H1 (cell line): ENCODE measurements at regions not wholly inside any gene's neighbourhood (a gene's known extent, or its start where the extent isn't known, plus 50 kb on each side); places are given as distances from the start of the nearest gene placed in this dataset.

Source experiments
- CTCF ChIA-PET: fragments of 300-600 bp; sonication (Branson Sonifier 250); formaldehyde crosslinking; loops from one replicate; lab custom pipeline; 2021; ENCODE audit not compliant: partially characterized antibody; lab: Charles Lee
- POLR2A ChIA-PET: fragments of 300-600 bp; sonication (Branson Sonifier 250); formaldehyde crosslinking; loops from one replicate; lab custom pipeline; 2021; ENCODE audit warnings: inconsistent platforms; ENCODE audit not compliant: partially characterized antibody; lab: Charles Lee
- DNase-seq, 2 experiments: peaks; one replicate each; pipeline versions ENCODE4 v3.0.0 to v3.0.0-alpha.2; 2010 to 2022; ENCODE audit warnings: low spot score in 2 of 2, low read depth in 1 of 2, mixed read lengths in 1 of 2
- FAIRE-seq: peaks from 2 replicates; lab custom pipeline; 2011; peaks lifted over from hg19 to GRCh38; lab: Jason Lieb, UNC
- H2AFZ ChIP-seq: 2 replicates; pipeline ENCODE4 v1.8.1; 2012; ENCODE audit warnings: low read length, inconsistent platforms
- H2AK5ac ChIP-seq: 2 replicates; pipeline ENCODE4 v1.6.1; 2013; ENCODE audit warnings: low read depth, low read length
- H2BK120ac ChIP-seq: replicated peaks from 2 replicates; pipeline ENCODE3; 2013; ENCODE audit warnings: low read depth, low read length, inconsistent platforms
- H2BK12ac ChIP-seq: 2 replicates; pipeline ENCODE4 v1.6.1; 2013; ENCODE audit warnings: low read depth, low read length
- H2BK15ac ChIP-seq: 2 replicates; pipeline ENCODE4 v1.6.1; 2013; ENCODE audit warnings: low read length
- H2BK20ac ChIP-seq: 2 replicates; pipeline ENCODE4 v1.6.1; 2013; ENCODE audit warnings: low read length
- H2BK5ac ChIP-seq: 2 replicates; pipeline ENCODE4 v1.6.1; 2013; ENCODE audit warnings: low read depth, low read length
- H3K14ac ChIP-seq: 2 replicates; pipeline ENCODE4 v1.6.1; 2013; ENCODE audit warnings: inconsistent platforms; ENCODE audit not compliant: insufficient read length
- H3K18ac ChIP-seq: 2 replicates; pipeline ENCODE4 v1.6.1; 2013; ENCODE audit warnings: low read length; ENCODE audit errors: extremely low read depth
- H3K23ac ChIP-seq: 2 replicates; pipeline ENCODE4 v1.6.1; 2013; ENCODE audit warnings: inconsistent platforms; ENCODE audit not compliant: insufficient read length
- H3K23me2 ChIP-seq: 2 replicates; pipeline ENCODE4 v1.6.1; 2013; ENCODE audit warnings: low read depth, low read length
- H3K27ac ChIP-seq: 2 replicates; pipeline ENCODE4 v1.6.1; 2011; ENCODE audit warnings: low read depth, low read length, inconsistent platforms
- H3K27me3 ChIP-seq, 4 experiments: replicated peaks in 1 of 4; 1 replicate in 1 of 4; 2 replicates in 3 of 4; pipeline versions ENCODE4 v1.6.1 to v1.8.1; 2011 to 2013; ENCODE audit warnings: low read length in 3 of 4, mild to moderate bottlenecking in 3 of 4, inconsistent platforms in 2 of 4, mixed read lengths in 2 of 4, moderate library complexity in 1 of 4; ENCODE audit not compliant: control insufficient read depth in 3 of 4, insufficient read depth in 3 of 4; ENCODE audit errors: extremely low read depth in 1 of 4
- H3K36me3 ChIP-seq, 4 experiments: 2 replicates each; pipeline versions ENCODE4 v1.6.1 to v1.8.1; 2011 to 2013; ENCODE audit warnings: mild to moderate bottlenecking in 4 of 4, low read length in 3 of 4, moderate library complexity in 2 of 4, control low read depth in 1 of 4, inconsistent platforms in 1 of 4; ENCODE audit not compliant: insufficient read depth in 4 of 4, control insufficient read depth in 2 of 4
- H3K4ac ChIP-seq: replicated peaks from 2 replicates; pipeline ENCODE3; 2013; ENCODE audit warnings: low read length, low read depth, mixed read lengths, inconsistent platforms; ENCODE audit not compliant: insufficient read length
- H3K4me1 ChIP-seq, 4 experiments: replicated peaks in 1 of 4; 1 replicate in 1 of 4; 2 replicates in 3 of 4; pipeline versions ENCODE4 v1.6.1 to v1.8.1; 2011 to 2013; ENCODE audit warnings: low read length in 3 of 4, inconsistent platforms in 2 of 4, mixed read lengths in 1 of 4; ENCODE audit not compliant: insufficient read depth in 4 of 4, control insufficient read depth in 3 of 4
- H3K4me2 ChIP-seq, 2 experiments: 2 replicates each; pipeline versions ENCODE4 v1.6.1 to v1.8.1; 2011 to 2013; ENCODE audit warnings: low read depth in 2 of 2, low read length in 2 of 2, control low read depth in 1 of 2, inconsistent platforms in 1 of 2, mild to moderate bottlenecking in 1 of 2; ENCODE audit not compliant: insufficient read depth in 1 of 2
- H3K4me3 ChIP-seq, 4 experiments: fragments of 200-600, 300-600 bp in 1 of 4; sonication (generic), shearing (Covaris generic), sonication (Bioruptor Twin) in 1 of 4; 2 replicates each; pipeline versions ENCODE4 v1.5.1 to v1.8.1; 2011 to 2016; ENCODE audit warnings: low read length in 4 of 4, low read depth in 3 of 4, control low read depth in 2 of 4, inconsistent platforms in 2 of 4, mild to moderate bottlenecking in 2 of 4, mixed read lengths in 1 of 4, moderate library complexity in 1 of 4; ENCODE audit not compliant: insufficient read depth in 2 of 4; ENCODE audit errors: extremely low read depth in 1 of 4
- H3K56ac ChIP-seq: replicated peaks from 2 replicates; pipeline ENCODE3; 2013; ENCODE audit warnings: low read depth, mild to moderate bottlenecking, mixed read lengths, low read length, inconsistent platforms; ENCODE audit not compliant: insufficient read length
- H3K79me1 ChIP-seq: 2 replicates; pipeline ENCODE4 v1.6.1; 2013; ENCODE audit warnings: low read depth, low read length, control low read depth
- H3K79me2 ChIP-seq, 2 experiments: 2 replicates each; pipeline versions ENCODE4 v1.6.1 to v1.8.1; 2012 to 2013; ENCODE audit warnings: low read length in 2 of 2, mild to moderate bottlenecking in 2 of 2, inconsistent platforms in 1 of 2; ENCODE audit not compliant: insufficient read depth in 2 of 2, control insufficient read depth in 1 of 2
- H3K9ac ChIP-seq, 4 experiments: replicated peaks in 1 of 4; 1 replicate in 1 of 4; 2 replicates in 3 of 4; pipeline versions ENCODE4 v1.6.1 to v1.8.1; 2011 to 2013; ENCODE audit warnings: low read depth in 3 of 4, low read length in 3 of 4, control low read depth in 2 of 4, mild to moderate bottlenecking in 2 of 4, moderate library complexity in 2 of 4, inconsistent platforms in 1 of 4; ENCODE audit errors: extremely low read depth in 1 of 4
- H3K9me3 ChIP-seq, 2 experiments: 2 replicates each; pipeline versions ENCODE4 v1.6.1 to v1.8.1; 2012 to 2013; ENCODE audit warnings: mild to moderate bottlenecking in 2 of 2, moderate library complexity in 2 of 2, control low read depth in 1 of 2, inconsistent platforms in 1 of 2, low read depth in 1 of 2, low read length in 1 of 2, mixed read lengths in 1 of 2; ENCODE audit not compliant: insufficient read depth in 2 of 2
- H4K20me1 ChIP-seq, 2 experiments: replicated peaks in 1 of 2; 2 replicates each; pipeline versions ENCODE3 to v1.8.1; 2011 to 2013; ENCODE audit warnings: inconsistent platforms in 2 of 2, low read length in 2 of 2, mild to moderate bottlenecking in 1 of 2; ENCODE audit not compliant: insufficient read depth in 2 of 2, control insufficient read depth in 1 of 2
- H4K5ac ChIP-seq: 2 replicates; pipeline ENCODE4 v1.6.1; 2013; ENCODE audit warnings: low read length, low read depth, mixed read lengths, inconsistent platforms; ENCODE audit not compliant: insufficient read length
- H4K8ac ChIP-seq: 2 replicates; pipeline ENCODE4 v1.8.0; 2013; ENCODE audit warnings: mild to moderate bottlenecking, moderate library complexity, low read length, inconsistent platforms; ENCODE audit not compliant: insufficient read depth; ENCODE audit errors: extremely low read depth
- H4K91ac ChIP-seq: replicated peaks from 2 replicates; pipeline ENCODE3; 2013; ENCODE audit warnings: low read length, mixed read lengths, inconsistent platforms; ENCODE audit not compliant: insufficient read length
- JUN ChIP-seq: IDR thresholded peaks from 2 replicates; pipeline ENCODE4 v1.6.1; 2011; ENCODE audit warnings: low read depth, mild to moderate bottlenecking, improper control_type of control experiment, low read length
- MAX ChIP-seq: IDR thresholded peaks from 2 replicates; pipeline ENCODE4 v1.6.1; 2012; ENCODE audit warnings: inconsistent platforms
- RNF2 ChIP-seq: fragments of 200-900, 300-1000 bp; sonication (generic); IDR thresholded peaks from 2 replicates; pipeline ENCODE4 v1.7.1; 2016; ENCODE audit warnings: borderline replicate concordance, low read depth, mild to moderate bottlenecking, antibody characterized with exemption, low read length; ENCODE audit not compliant: poor library complexity, severe bottlenecking; ENCODE audit errors: missing control alignments
- SUZ12 ChIP-seq: fragments of 200-600 bp; sonication (generic); IDR thresholded peaks from 2 replicates; pipeline ENCODE4 v1.6.1; 2012; ENCODE audit warnings: mild to moderate bottlenecking, inconsistent platforms, low read length, moderate library complexity, mixed read lengths
- WGBS, 2 experiments: shearing (Covaris generic) in 1 of 2; methylation state at CpG; one replicate each; pipeline versions ENCODE4 v1.1.6 to v1.1.7; 2013 to 2015; ENCODE audit warnings: low lambda C conversion rate in 2 of 2, mixed read lengths in 2 of 2, inconsistent platforms in 1 of 2, low coverage in 1 of 2, missing lambda C conversion rate in 1 of 2; ENCODE audit not compliant: insufficient replicate concordance in 2 of 2, insufficient coverage in 1 of 2, insufficient read length in 1 of 2; ENCODE audit errors: extremely low coverage in 1 of 2, missing lambda C conversion rate in 1 of 2; 5-methylcytosine and 5-hydroxymethylcytosine counted together

- no peak for TF ChIP-seq MAX
- TF ChIP-seq RNF2 = no peak
- no peak for TF ChIP-seq SUZ12
- no peak for TF ChIP-seq JUN
- Histone ChIP-seq H2BK5ac (no peak overlapping the region), H3K4ac (no peak overlapping the region), H3K4me2 (no peak overlapping the region), H4K8ac (no peak overlapping the region), H2BK12ac (no peak overlapping the region; the same call in 1 of the 2 replicates), H3K18ac (no peak overlapping the region), H3K4me3 (no peak overlapping the region), H3K27me3 (no peaks in the 10 kb centered on the region), H2BK20ac (no peak overlapping the region), H2AK5ac (no peak overlapping the region), H3K23me2 (no peaks in the 10 kb centered on the region; the same call in 1 of the 2 replicates), H3K79me2 (no peaks in the 10 kb centered on the region), H3K23ac (no peak overlapping the region), H3K56ac (no peak overlapping the region), H3K9ac (no peak overlapping the region), H3K27ac (no peak overlapping the region), H3K14ac (no peak overlapping the region), H4K5ac (no peak overlapping the region), H2AFZ (peak overlapping the region; percentile 83; the same call in 1 of the 2 replicates), H3K4me1 (no peaks in the 10 kb centered on the region), H3K9me3 (no peaks in the 10 kb centered on the region), H3K36me3 (no peaks in the 10 kb centered on the region), H4K20me1 (no peaks in the 10 kb centered on the region), H3K79me1 (no peaks in the 10 kb centered on the region), H2BK120ac (no peak overlapping the region), H2BK15ac (no peak overlapping the region), H4K91ac (no peak overlapping the region)
- ChIA-PET CTCF (no interaction called here), POLR2A (no interaction called here)
- DNase-seq (no peak), FAIRE-seq (no peak)
- 96% methylated on average over 4 of the region's 4 CpGs; no CpG with 5 or more reads in 1 of the 2 experiments for WGBS, 2 experiments
These were observed 1002.0 kb downstream of the REEP3 start for GRCh38 chr10:64523065-64523759.
